ENCODE measurements at regions not wholly inside any gene's neighbourhood (a gene's known extent, or its start where the extent isn't known, plus 50 kb on each side); places are given as distances from the start of the nearest gene placed in this dataset.
A peak's percentile ranks its signal among the peaks of the same experiment; 100 is the strongest.

DNA sequence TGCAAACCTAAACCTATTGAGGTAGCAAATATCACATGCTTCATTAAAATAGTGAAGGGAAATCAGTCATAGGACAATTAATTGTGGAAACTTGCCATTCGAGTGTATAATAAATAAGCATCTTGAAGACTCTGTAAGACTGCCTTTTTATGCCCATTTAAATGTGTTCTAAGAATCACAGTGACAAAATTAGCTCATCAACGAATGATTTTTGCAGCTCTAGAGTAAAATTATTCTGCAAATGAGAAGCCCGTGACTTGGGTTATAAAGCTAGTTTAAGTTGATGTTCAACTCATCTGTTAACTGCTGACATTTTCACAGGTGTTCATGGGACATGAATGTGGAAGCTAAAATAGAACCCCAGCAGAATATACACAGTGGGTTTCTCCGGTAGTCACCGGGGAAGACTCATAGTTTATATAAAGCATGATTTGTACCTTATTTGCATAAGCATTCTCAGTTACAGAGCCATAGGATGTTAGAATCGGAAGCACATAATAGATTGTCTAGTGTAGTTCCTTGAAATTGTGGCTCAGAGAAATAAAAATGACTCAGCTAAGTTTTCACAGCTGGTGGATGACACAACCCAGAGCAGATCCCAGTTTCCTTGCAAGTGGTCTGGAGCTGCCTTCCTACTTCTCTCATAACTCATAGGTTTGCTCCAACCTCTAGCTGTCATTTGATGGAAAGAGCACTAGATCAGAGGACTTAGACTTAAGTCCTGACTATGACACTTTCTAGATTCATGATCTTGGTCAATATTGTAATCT, 107.3 kb downstream of the UCHL5 start:
- TF ChIP-seq, protein P1, sequence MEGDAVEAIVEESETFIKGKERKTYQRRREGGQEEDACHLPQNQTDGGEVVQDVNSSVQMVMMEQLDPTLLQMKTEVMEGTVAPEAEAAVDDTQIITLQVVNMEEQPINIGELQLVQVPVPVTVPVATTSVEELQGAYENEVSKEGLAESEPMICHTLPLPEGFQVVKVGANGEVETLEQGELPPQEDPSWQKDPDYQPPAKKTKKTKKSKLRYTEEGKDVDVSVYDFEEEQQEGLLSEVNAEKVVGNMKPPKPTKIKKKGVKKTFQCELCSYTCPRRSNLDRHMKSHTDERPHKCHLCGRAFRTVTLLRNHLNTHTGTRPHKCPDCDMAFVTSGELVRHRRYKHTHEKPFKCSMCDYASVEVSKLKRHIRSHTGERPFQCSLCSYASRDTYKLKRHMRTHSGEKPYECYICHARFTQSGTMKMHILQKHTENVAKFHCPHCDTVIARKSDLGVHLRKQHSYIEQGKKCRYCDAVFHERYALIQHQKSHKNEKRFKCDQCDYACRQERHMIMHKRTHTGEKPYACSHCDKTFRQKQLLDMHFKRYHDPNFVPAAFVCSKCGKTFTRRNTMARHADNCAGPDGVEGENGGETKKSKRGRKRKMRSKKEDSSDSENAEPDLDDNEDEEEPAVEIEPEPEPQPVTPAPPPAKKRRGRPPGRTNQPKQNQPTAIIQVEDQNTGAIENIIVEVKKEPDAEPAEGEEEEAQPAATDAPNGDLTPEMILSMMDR (IDR thresholded peaks at IDR 0.05; ENCODE audit: borderline replicate concordance, extremely low read depth, insufficient read depth), result no peak
- intact Hi-C loops (cut with DNase I), result no loop called here
- H3K9ac ChIP-seq (ENCODE audit: low read length in 3 of 3), result no peak overlapping the region
- no peaks in the 10 kb centered on the region for H3K4me1 ChIP-seq (ENCODE audit: control insufficient read depth in 2 of 3, insufficient read depth in 2 of 3, low read depth in 1 of 3, low read length in 3 of 3)
- no peaks in the 10 kb centered on the region for H3K27me3 ChIP-seq (ENCODE audit: control insufficient read depth, insufficient read depth, low read length)
- no peak overlapping the region for H3K27ac ChIP-seq (ENCODE audit: low read depth in 2 of 2, low read length in 2 of 2)
- peak in 3 of 5 donors; percentile 13 to 76 (median 45) for DNase-seq
- no peaks in the 10 kb centered on the region for H3K9me3 ChIP-seq (ENCODE audit: control insufficient read depth in 2 of 3, insufficient read depth in 1 of 3, low read length in 3 of 3)
- H3K4me3 ChIP-seq (ENCODE audit: low read length in 3 of 3), result no peak overlapping the region
- no peaks in the 10 kb centered on the region for H3K36me3 ChIP-seq (ENCODE audit: control insufficient read depth in 2 of 3, insufficient read depth in 3 of 3, low read length in 3 of 3)
- FAIRE-seq, result no peak

DNA sequence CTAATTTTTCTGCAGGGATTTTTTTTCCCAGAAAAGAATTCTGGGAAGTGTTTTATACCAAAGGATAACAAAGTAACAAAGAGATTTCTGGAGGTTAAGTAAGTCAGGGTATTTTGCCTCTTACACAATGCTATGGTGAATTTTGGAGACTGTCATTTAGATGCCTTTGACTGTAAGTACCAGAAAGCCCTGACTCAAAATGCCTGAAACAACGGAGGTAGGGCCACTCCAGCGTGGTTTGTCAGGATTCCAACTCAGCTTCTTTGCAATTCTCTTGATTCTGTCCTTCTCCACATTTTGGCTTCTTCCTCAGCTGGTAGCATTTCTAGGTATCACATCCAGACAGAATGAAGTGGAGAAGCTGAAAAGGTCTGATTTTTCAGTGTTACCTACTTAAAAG, 106.5 kb downstream of the UCHL5 start:
- Histone ChIP-seq H3K9me3 (ENCODE audit: control insufficient read depth in 2 of 3, insufficient read depth in 1 of 3, low read length in 3 of 3) (no peaks in the 10 kb centered on the region), H3K9ac (ENCODE audit: low read length in 3 of 3) (no peak overlapping the region), H3K4me1 (ENCODE audit: control insufficient read depth in 2 of 3, insufficient read depth in 2 of 3, low read depth in 1 of 3, low read length in 3 of 3) (no peaks in the 10 kb centered on the region), H3K27me3 (ENCODE audit: control insufficient read depth, insufficient read depth, low read length) (no peaks in the 10 kb centered on the region), H3K4me3 (ENCODE audit: low read length in 3 of 3) (no peak overlapping the region), H3K36me3 (ENCODE audit: control insufficient read depth in 2 of 3, insufficient read depth in 3 of 3, low read length in 3 of 3) (no peaks in the 10 kb centered on the region), H3K27ac (ENCODE audit: low read depth in 2 of 2, low read length in 2 of 2) (no peak overlapping the region)
- intact Hi-C loops (cut with DNase I), result no loop called here
- TF ChIP-seq, protein P1 (IDR thresholded peaks at IDR 0.05; ENCODE audit: borderline replicate concordance, extremely low read depth, insufficient read depth), result no peak
- no peak for FAIRE-seq
- DNase-seq, result no peak

DNA sequence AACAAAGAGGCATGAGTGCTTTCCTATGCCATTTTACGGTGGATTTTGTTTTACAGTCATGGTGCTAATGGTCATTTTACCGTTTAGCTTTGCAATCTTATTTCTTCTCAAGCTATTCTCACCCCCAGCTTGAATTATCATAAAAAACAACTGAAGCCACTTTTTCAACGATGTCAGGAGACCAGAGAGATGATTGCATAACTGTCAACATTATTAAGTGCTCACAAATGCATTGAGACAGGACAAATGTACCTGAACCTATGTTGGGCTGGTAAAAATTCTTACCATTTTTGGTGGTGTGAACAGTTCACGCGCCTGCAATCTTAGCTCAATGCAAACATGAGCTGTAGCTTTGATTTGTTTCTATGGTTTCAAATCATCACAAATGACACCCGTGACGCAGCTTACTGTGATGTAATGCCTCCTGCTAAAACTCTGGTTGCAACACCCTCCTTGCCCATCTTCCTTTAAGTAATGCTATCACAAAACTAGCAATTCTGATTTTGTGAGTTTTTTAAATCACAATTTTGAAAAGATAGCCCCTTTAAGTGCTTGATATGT, 104.4 kb downstream of the UCHL5 start:
- TF ChIP-seq, protein P1 (IDR thresholded peaks at IDR 0.05; ENCODE audit: borderline replicate concordance, extremely low read depth, insufficient read depth), result no peak
- intact Hi-C loops (cut with DNase I), result no loop called here
- Histone ChIP-seq H3K4me1 (ENCODE audit: control insufficient read depth in 2 of 3, insufficient read depth in 2 of 3, low read depth in 1 of 3, low read length in 3 of 3) (no peaks in the 10 kb centered on the region), H3K9me3 (ENCODE audit: control insufficient read depth in 2 of 3, insufficient read depth in 1 of 3, low read length in 3 of 3) (no peaks in the 10 kb centered on the region), H3K27ac (ENCODE audit: low read depth in 2 of 2, low read length in 2 of 2) (no peak overlapping the region), H3K4me3 (ENCODE audit: low read length in 3 of 3) (no peak overlapping the region), H3K36me3 (ENCODE audit: control insufficient read depth in 2 of 3, insufficient read depth in 3 of 3, low read length in 3 of 3) (no peaks in the 10 kb centered on the region), H3K27me3 (ENCODE audit: control insufficient read depth, insufficient read depth, low read length) (no peaks in the 10 kb centered on the region), H3K9ac (ENCODE audit: low read length in 3 of 3) (no peak overlapping the region)
- DNase-seq, result no peak
- FAIRE-seq, result no peak

Measured in kidney (tissue), 13 donors.